Lung (tissue), 11 donors: ENCODE measurements at regions not wholly inside any gene's neighbourhood (a gene's known extent, or its start where the extent isn't known, plus 50 kb on each side); places are given as distances from the start of the nearest gene placed in this dataset.
"Not testable (repeated sequence)": the region's sequence is repeated elsewhere in the genome, so short reads cannot be mapped to it uniquely, and the experiment has no call there.

Source experiments
- ATAC-seq: fragments of 200-7000 bp; cut with Tn5 transposase; one replicate; pipeline ENCODE4 v1.9.1; 2020; ENCODE audit warnings: moderate number of reproducible peaks; ENCODE audit not compliant: insufficient read depth, low FRiP score
- DNase-seq, 3 donors: peaks; one replicate each; pipeline ENCODE4 v3.0.0-alpha.2; 2013 to 2017
- H3K27ac ChIP-seq, 2 donors: one replicate each; pipeline ENCODE4 v1.5.1; 2013; ENCODE audit warnings: mild to moderate bottlenecking in 2 of 2, moderate library complexity in 2 of 2, control low read depth in 1 of 2, inconsistent platforms in 1 of 2, low read depth in 1 of 2, low read length in 1 of 2
- H3K27me3 ChIP-seq, 3 donors: one replicate each; pipeline ENCODE4 v1.5.1; 2013; ENCODE audit warnings: low read length in 2 of 3; ENCODE audit not compliant: control insufficient read depth in 3 of 3, insufficient read depth in 3 of 3
- H3K36me3 ChIP-seq, 4 donors: one replicate each; pipeline ENCODE4 v1.5.1; 2013; ENCODE audit warnings: low read length in 4 of 4, mild to moderate bottlenecking in 1 of 4, moderate library complexity in 1 of 4; ENCODE audit not compliant: control insufficient read depth in 4 of 4, insufficient read depth in 4 of 4
- H3K4me1 ChIP-seq, 5 donors: one replicate each; pipeline ENCODE4 v1.5.1; 2013; ENCODE audit warnings: low read length in 5 of 5, mild to moderate bottlenecking in 2 of 5, moderate library complexity in 1 of 5; ENCODE audit not compliant: control insufficient read depth in 5 of 5, insufficient read depth in 5 of 5
- H3K4me3 ChIP-seq: one replicate; pipeline ENCODE4 v1.5.1; 2013; ENCODE audit warnings: mild to moderate bottlenecking, control low read depth, moderate library complexity
- H3K9ac ChIP-seq, 2 donors: one replicate each; pipeline ENCODE4 v1.5.1; 2013; ENCODE audit warnings: low read length in 2 of 2, control low read depth in 1 of 2; ENCODE audit not compliant: insufficient read depth in 1 of 2
- H3K9me3 ChIP-seq, 4 donors: one replicate each; pipeline ENCODE4 v1.5.1; 2013; ENCODE audit warnings: low read length in 3 of 4, mild to moderate bottlenecking in 1 of 4, moderate library complexity in 1 of 4; ENCODE audit not compliant: control insufficient read depth in 4 of 4, insufficient read depth in 3 of 4
- CTCF ChIP-seq: IDR thresholded peaks from 2 replicates; pipeline ENCODE4 v1.5.1; 2012; ENCODE audit warnings: mild to moderate bottlenecking; ENCODE audit errors: control extremely low read depth, extremely low read depth
- WGBS, 2 donors: extraction: QIAGEN DNeasy Blood & Tissue Kit; methylation state at CpG; one replicate each; pipeline ENCODE4 v1.1.7; 2013; 5-methylcytosine and 5-hydroxymethylcytosine counted together
- donor health status: control.
- donor health status: control.
- donor health status: Bipolar disorder and iron deficiency.
- donor health status: healthy.
- donor health status: DM: yes; HTN: yes; CAD: no.

- 96 to 97% methylated on average over 7 of the region's 7 CpGs for WGBS, 2 donors
- H3K9ac ChIP-seq, result no peak overlapping the region
- ATAC-seq, result no peak
Measured at GRCh38 chr2:230614040-230614439, 98.6 kb upstream of the CAB39 start.

GRCh38 chr2:230614913-230615332 lies 97.7 kb upstream of the CAB39 start:
- Histone ChIP-seq H3K9ac (no peak overlapping the region), H3K36me3 (no peaks in the 10 kb centered on the region), H3K9me3 (no peaks in the 10 kb centered on the region), H3K4me1 (peaks cover 0 to 4% (median 0%) of the 10 kb centered on the region in 5 donors), H3K4me3 (no peak overlapping the region), H3K27me3 (no peaks in the 10 kb centered on the region), H3K27ac (no peak overlapping the region)
- no peak for ATAC-seq
- TF ChIP-seq CTCF, result no peak
- DNase-seq, result peak in 2 of 3 donors; percentile 26 to 40
- WGBS, 2 donors, result 66 to 78% methylated on average over 5 to 6 of the region's 6 CpGs

More at GRCh38 chr2:230614040-230614439, 98.6 kb upstream of the CAB39 start:
- no peak overlapping the region for H3K27ac ChIP-seq
- H3K4me3 ChIP-seq, result no peak overlapping the region
- DNase-seq, result no peak
- H3K9me3 ChIP-seq, result no peaks in the 10 kb centered on the region
- peaks cover 0 to 4% (median 0%) of the 10 kb centered on the region in 5 donors for H3K4me1 ChIP-seq
- no peaks in the 10 kb centered on the region for H3K36me3 ChIP-seq
- H3K27me3 ChIP-seq, result no peaks in the 10 kb centered on the region
- no peak for TF ChIP-seq CTCF

- not testable (repeated sequence) for H3K27ac ChIP-seq, H3K9me3 ChIP-seq, H3K27me3 ChIP-seq, H3K9ac ChIP-seq, H3K4me3 ChIP-seq, DNase-seq, H3K36me3 ChIP-seq, ATAC-seq, H3K4me1 ChIP-seq
- 55 to 78% methylated on average over 11 of the region's 11 CpGs for WGBS, 2 donors
Measured at GRCh38 chr2:230617256-230617706, 95.4 kb upstream of the CAB39 start.

GRCh38 chr2:230619491-230619890 lies 93.2 kb upstream of the CAB39 start:
- 80 to 86% methylated on average over 8 of the region's 8 CpGs for WGBS, 2 donors

GRCh38 chr2:230625220-230625619 lies 87.4 kb upstream of the CAB39 start:
- not testable (repeated sequence) for H3K9ac ChIP-seq, H3K27me3 ChIP-seq, H3K4me1 ChIP-seq, H3K4me3 ChIP-seq, H3K27ac ChIP-seq, DNase-seq, ATAC-seq, H3K9me3 ChIP-seq, H3K36me3 ChIP-seq
- 68 to 87% methylated on average over 4 of the region's 4 CpGs for WGBS, 2 donors

More at GRCh38 chr2:230619491-230619890, 93.2 kb upstream of the CAB39 start:
- Histone ChIP-seq H3K4me1 (peaks cover 0 to 3% (median 0%) of the 10 kb centered on the region in 5 donors), H3K36me3 (no peaks in the 10 kb centered on the region), H3K4me3 (no peak overlapping the region), H3K27ac (no peak overlapping the region), H3K9me3 (no peaks in the 10 kb centered on the region), H3K9ac (no peak overlapping the region), H3K27me3 (no peaks in the 10 kb centered on the region)
- ATAC-seq (no peak), DNase-seq (no peak)
- no peak for TF ChIP-seq CTCF

- 90 to 92% methylated on average over 4 of the region's 4 CpGs for WGBS, 2 donors
- H3K27ac ChIP-seq, H3K4me3 ChIP-seq, H3K9ac ChIP-seq, H3K9me3 ChIP-seq, ATAC-seq, H3K36me3 ChIP-seq, H3K27me3 ChIP-seq, H3K4me1 ChIP-seq, DNase-seq: not testable (repeated sequence)
Measured at GRCh38 chr2:230627091-230627490, 85.6 kb upstream of the CAB39 start.
